ENCODE measurements at regions not wholly inside any gene's neighbourhood (a gene's known extent, or its start where the extent isn't known, plus 50 kb on each side); places are given as distances from the start of the nearest gene placed in this dataset.
"Not testable (repeated sequence)": the region's sequence is repeated elsewhere in the genome, so short reads cannot be mapped to it uniquely, and the experiment has no call there.

DNA sequence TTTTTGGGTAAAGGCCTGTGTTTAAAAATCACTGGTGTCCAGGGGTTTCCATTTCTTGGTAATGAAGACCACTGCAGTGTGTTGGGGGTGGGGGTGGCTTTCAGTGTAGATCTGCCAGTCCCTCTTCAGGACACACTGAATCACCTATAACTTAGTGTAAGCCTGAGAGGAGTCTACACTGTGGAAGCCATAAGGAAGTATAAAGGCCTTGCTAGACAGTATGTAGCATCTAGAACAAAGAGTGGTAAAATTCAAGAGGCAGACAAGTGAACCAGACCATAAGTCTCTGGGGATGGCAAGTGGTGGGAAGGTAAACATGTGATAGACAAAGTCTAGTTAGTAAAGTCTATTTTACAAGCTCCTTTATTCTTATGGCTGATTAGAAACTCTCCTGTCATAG, 191.8 kb downstream of the CCNG2 start:
- Mint-ChIP-seq H3K9me3 (no peaks in the 10 kb centered on the region), H3K4me3 (no peak overlapping the region), H3K27me3 (ENCODE audit: low read depth) (no peaks in the 10 kb centered on the region), H3K27ac (no peak overlapping the region), H3K4me1 (no peaks in the 10 kb centered on the region), H3K36me3 (ENCODE audit: low read depth) (no peaks in the 10 kb centered on the region)
- TF ChIP-seq, protein P1, sequence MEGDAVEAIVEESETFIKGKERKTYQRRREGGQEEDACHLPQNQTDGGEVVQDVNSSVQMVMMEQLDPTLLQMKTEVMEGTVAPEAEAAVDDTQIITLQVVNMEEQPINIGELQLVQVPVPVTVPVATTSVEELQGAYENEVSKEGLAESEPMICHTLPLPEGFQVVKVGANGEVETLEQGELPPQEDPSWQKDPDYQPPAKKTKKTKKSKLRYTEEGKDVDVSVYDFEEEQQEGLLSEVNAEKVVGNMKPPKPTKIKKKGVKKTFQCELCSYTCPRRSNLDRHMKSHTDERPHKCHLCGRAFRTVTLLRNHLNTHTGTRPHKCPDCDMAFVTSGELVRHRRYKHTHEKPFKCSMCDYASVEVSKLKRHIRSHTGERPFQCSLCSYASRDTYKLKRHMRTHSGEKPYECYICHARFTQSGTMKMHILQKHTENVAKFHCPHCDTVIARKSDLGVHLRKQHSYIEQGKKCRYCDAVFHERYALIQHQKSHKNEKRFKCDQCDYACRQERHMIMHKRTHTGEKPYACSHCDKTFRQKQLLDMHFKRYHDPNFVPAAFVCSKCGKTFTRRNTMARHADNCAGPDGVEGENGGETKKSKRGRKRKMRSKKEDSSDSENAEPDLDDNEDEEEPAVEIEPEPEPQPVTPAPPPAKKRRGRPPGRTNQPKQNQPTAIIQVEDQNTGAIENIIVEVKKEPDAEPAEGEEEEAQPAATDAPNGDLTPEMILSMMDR (IDR thresholded peaks at IDR 0.05; ENCODE audit: unreplicated experiment in 3 of 3): no peak

DNA sequence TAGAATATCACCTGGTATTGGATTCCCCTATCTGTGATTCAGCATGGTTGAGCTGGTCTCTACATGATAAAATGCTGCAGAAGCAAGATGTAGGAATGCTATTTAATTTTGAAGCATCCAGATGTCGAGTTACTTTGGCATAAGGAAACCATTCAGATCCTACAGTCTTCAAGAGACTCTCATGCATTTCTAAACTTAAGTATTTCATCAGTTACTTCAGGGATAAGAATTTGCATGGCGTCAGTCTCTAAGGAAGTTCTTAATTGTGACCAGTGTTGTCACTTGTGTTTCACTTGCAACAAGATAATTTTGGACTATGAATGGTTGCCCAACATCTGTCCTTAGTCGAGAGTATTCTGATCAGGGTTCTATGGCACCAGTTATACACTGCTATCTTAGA, 192.4 kb downstream of the CCNG2 start:
- Mint-ChIP-seq H3K27ac (no peak overlapping the region), H3K36me3 (ENCODE audit: low read depth) (no peaks in the 10 kb centered on the region), H3K27me3 (ENCODE audit: low read depth) (no peaks in the 10 kb centered on the region), H3K4me3 (no peak overlapping the region), H3K9me3 (no peaks in the 10 kb centered on the region), H3K4me1 (no peaks in the 10 kb centered on the region)
- TF ChIP-seq, protein P1 (IDR thresholded peaks at IDR 0.05; ENCODE audit: unreplicated experiment in 3 of 3): no peak

DNA sequence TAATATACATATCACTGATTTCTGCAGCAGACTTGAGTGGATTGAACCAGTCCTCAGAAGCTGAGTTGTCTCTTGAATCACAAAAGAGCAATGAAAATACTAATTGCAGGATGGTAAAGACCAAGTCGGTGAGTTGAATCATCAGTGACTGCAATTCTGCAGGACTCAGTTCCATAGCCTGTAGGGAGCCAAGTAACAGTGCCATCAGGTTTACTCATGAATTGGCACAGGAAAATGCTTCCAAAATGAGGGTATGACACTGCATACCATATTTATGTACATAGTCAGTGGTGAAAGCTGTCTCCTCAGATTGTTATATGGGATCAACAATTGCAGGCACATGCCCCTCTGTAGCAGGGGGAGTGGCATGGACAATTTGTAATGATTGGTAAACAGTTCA, 192.8 kb downstream of the CCNG2 start:
- TF ChIP-seq, protein P1 (IDR thresholded peaks at IDR 0.05; ENCODE audit: unreplicated experiment in 3 of 3): no peak
- Mint-ChIP-seq H3K9me3 (no peaks in the 10 kb centered on the region), H3K36me3 (ENCODE audit: low read depth) (no peaks in the 10 kb centered on the region), H3K27ac (no peak overlapping the region), H3K27me3 (ENCODE audit: low read depth) (no peaks in the 10 kb centered on the region), H3K4me1 (no peaks in the 10 kb centered on the region), H3K4me3 (no peak overlapping the region)

DNA sequence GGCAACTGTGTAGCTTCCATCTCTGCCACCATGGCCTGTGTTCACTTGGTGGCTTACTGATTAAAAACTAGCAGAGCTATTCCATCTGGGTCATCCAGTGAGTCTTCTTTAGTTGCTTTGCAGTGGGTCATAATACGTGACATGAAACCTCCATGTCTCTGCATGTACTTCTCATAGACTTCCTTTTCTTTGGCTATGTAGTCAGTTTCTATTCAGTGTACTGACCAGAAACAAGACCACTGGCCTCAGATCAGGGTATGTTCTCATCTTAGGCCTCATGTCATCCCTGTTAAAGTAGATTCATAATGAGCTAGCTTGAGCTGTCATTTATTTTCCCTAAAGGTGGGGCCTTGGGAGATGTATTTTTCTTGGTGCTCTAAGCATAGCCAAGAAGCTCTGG, 195.2 kb downstream of the CCNG2 start:
- no peaks in the 10 kb centered on the region for H3K4me1 Mint-ChIP-seq
- H3K27ac Mint-ChIP-seq: no peak overlapping the region
- H3K9me3 Mint-ChIP-seq: no peaks in the 10 kb centered on the region
- no peak overlapping the region for H3K4me3 Mint-ChIP-seq
- H3K27me3 Mint-ChIP-seq (ENCODE audit: low read depth): no peaks in the 10 kb centered on the region
- no peaks in the 10 kb centered on the region for H3K36me3 Mint-ChIP-seq (ENCODE audit: low read depth)
- TF ChIP-seq, protein P1 (IDR thresholded peaks at IDR 0.05; ENCODE audit: unreplicated experiment in 3 of 3): no peak

DNA sequence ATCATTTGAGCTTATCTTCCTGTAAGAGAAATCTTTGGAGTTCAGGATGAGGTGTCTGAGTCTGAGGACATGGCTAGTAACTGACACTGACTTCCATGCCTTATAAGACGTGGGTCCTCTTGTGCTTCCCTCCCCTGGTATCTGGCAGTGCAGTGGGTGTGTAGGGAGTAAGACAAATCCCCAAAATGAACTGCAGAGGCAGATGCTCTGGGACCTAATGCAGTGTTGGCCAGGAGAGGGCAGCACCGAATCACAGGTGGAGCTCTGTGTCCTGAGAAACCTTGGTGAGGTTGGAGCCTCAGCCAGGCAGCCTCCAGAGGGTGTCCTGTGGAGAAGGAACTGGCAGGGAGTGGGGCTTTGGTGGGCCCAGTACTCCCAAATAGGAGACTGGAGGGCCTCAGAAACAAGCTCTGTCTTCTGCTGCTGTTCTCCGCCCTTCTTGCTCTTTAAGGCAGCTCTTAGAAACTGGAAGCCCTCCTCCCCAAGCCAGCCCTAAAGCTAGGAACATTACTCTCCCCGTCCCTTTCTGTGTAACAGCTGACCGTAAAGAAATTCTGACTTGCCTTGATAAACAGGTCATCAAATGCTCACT, 196.8 kb downstream of the CCNG2 start:
- H3K4me3 Mint-ChIP-seq; H3K27ac Mint-ChIP-seq; H3K4me1 Mint-ChIP-seq; H3K27me3 Mint-ChIP-seq (ENCODE audit: low read depth); H3K9me3 Mint-ChIP-seq; H3K36me3 Mint-ChIP-seq (ENCODE audit: low read depth): not testable (repeated sequence)
- TF ChIP-seq, protein P1 (IDR thresholded peaks at IDR 0.05; ENCODE audit: unreplicated experiment in 3 of 3): peak in 1 of 3 experiments; percentile 23

DNA sequence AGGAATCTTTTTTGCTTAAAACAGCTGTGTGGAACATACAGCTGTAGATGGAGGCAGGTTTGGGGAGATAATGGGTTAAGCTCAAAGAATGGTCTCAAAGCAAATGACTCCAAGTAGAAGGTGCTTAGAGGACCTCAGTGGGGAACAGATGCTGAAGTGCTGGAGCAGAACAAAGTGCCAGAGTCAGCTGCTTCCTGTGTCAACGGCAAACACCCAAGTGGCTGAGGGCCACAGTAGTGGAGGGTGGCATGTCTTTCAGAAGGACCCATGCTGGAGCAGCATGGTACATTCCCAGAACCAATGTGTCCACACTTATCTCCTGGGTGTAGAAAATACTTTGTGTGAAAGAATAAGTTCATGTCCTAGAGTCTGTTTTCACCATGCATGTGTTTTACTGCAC, 197.5 kb downstream of the CCNG2 start:
- no peaks in the 10 kb centered on the region for H3K36me3 Mint-ChIP-seq (ENCODE audit: low read depth)
- no peaks in the 10 kb centered on the region for H3K27me3 Mint-ChIP-seq (ENCODE audit: low read depth)
- TF ChIP-seq, protein P1 (IDR thresholded peaks at IDR 0.05; ENCODE audit: unreplicated experiment in 3 of 3): no peak
- H3K9me3 Mint-ChIP-seq: no peaks in the 10 kb centered on the region
- no peak overlapping the region for H3K4me3 Mint-ChIP-seq
- H3K27ac Mint-ChIP-seq: peak overlapping the region in 1 of 3 experiments; percentile 4
- peaks cover under 1% of the 10 kb centered on the region for H3K4me1 Mint-ChIP-seq
